Right lobe of liver (tissue), 6 donors: ENCODE measurements at regions not wholly inside any gene's neighbourhood (a gene's known extent, or its start where the extent isn't known, plus 50 kb on each side); places are given as distances from the start of the nearest gene placed in this dataset.
"Not testable (repeated sequence)": the region's sequence is repeated elsewhere in the genome, so short reads cannot be mapped to it uniquely, and the experiment has no call there.

Source experiments
- ATAC-seq, 4 donors: fragments of 200-7000 bp; cut with Tn5 transposase; one replicate each; pipeline ENCODE4 v1.9.1; 2020; ENCODE audit warnings: mild to moderate bottlenecking in 4 of 4, moderate library complexity in 4 of 4
- DNase-seq, 3 donors: peaks; one replicate each; pipeline ENCODE4 v3.0.0-alpha.2; 2020
- H3K27ac ChIP-seq, 3 donors: fragments of 200-600 bp; one replicate each; pipeline ENCODE4 v1.8.0; 2022
- H3K27me3 ChIP-seq, 2 donors: fragments of 200-600 bp; one replicate each; pipeline ENCODE4 v1.8.0; 2022
- H3K36me3 ChIP-seq, 4 donors: fragments of 200-600 bp; sonication (generic) in 1 of 4; one replicate each; pipeline versions ENCODE4 v1.5.1 to v1.8.0; 2017 to 2022; ENCODE audit warnings: control low read depth in 1 of 4
- H3K4me1 ChIP-seq, 4 donors: fragments of 200-600 bp; sonication (generic) in 1 of 4; one replicate each; pipeline versions ENCODE4 v1.5.1 to v1.8.0; 2017 to 2022; ENCODE audit warnings: control low read depth in 1 of 4
- H3K4me3 ChIP-seq, 3 donors: fragments of 200-600 bp; one replicate each; pipeline ENCODE4 v1.8.0; 2022
- H3K9me3 ChIP-seq, 4 donors: fragments of 200-600 bp; sonication (generic) in 1 of 4; one replicate each; pipeline versions ENCODE4 v1.5.1 to v1.8.0; 2017 to 2022; ENCODE audit warnings: control low read depth in 1 of 4
- POLR2A ChIP-seq: fragments of 450-650 bp; IDR thresholded peaks from one replicate; pipeline ENCODE4 v1.6.1; 2017; ENCODE audit warnings: antibody characterized with exemption, mild to moderate bottlenecking
- WGBS: methylation state at CpG from one replicate; pipeline ENCODE4 v1.1.6; 2018; ENCODE audit warnings: low coverage, low lambda C conversion rate; ENCODE audit not compliant: insufficient coverage; ENCODE audit errors: missing lambda C conversion rate; 5-methylcytosine and 5-hydroxymethylcytosine counted together
- intact Hi-C, 2 donors: fragments of 100-400 bp; cut with DNase I; formaldehyde crosslinking; loops; one replicate each; pipeline versions ENCODE4 v1.11.2 to v1.14.1; 2022
- TF ChIP-seq, protein P1 (sequence below), 4 donors: fragments of 200-600 bp in 3 of 4; fragments of 450-650 bp in 1 of 4; IDR thresholded peaks; one replicate each; pipeline versions ENCODE4 v1.5.1 to v1.8.0; 2016 to 2022; ENCODE audit warnings: antibody characterized with exemption in 4 of 4, mild to moderate bottlenecking in 2 of 4
- donor health status: DM: no; HTN: yes; CAD: no.
- donor health status: DM: no; HTN: no; CAD: no.
- donor health status: DM: no; HTN: no; CAD: no.
- donor health status: DM: no; HTN: yes; CAD: no.
- donor health status: DM: no; HTN: yes; CAD: no.

DNA sequence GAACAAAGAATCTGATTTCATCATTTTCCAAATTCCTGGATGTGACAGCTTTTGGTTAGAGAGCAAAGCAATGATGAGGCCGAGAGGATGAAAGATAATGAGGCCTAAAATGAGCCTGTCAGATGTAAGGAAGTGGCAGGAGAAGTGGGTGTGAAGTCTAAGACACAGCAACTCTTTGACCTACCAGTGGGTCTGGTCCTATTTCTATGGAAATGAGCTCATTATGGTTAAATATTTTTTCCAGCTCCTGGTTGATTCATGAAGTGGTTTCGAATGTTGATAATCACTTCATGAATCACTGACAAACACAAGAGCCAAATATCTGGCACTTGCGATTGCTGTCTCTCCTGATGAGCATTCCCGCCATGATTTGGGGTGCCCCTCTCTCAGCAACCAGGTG, 273.3 kb upstream of the CDH5 start:
- ATAC-seq (no peak), DNase-seq (no peak)
- no peaks in the 10 kb centered on the region for H3K4me1 ChIP-seq
- no peak overlapping the region for H3K4me3 ChIP-seq
- TF ChIP-seq POLR2A = no peak
- TF ChIP-seq, protein P1, sequence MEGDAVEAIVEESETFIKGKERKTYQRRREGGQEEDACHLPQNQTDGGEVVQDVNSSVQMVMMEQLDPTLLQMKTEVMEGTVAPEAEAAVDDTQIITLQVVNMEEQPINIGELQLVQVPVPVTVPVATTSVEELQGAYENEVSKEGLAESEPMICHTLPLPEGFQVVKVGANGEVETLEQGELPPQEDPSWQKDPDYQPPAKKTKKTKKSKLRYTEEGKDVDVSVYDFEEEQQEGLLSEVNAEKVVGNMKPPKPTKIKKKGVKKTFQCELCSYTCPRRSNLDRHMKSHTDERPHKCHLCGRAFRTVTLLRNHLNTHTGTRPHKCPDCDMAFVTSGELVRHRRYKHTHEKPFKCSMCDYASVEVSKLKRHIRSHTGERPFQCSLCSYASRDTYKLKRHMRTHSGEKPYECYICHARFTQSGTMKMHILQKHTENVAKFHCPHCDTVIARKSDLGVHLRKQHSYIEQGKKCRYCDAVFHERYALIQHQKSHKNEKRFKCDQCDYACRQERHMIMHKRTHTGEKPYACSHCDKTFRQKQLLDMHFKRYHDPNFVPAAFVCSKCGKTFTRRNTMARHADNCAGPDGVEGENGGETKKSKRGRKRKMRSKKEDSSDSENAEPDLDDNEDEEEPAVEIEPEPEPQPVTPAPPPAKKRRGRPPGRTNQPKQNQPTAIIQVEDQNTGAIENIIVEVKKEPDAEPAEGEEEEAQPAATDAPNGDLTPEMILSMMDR (IDR thresholded peaks at IDR 0.05) = no peak
- H3K9me3 ChIP-seq = no peaks in the 10 kb centered on the region
- no peaks in the 10 kb centered on the region for H3K36me3 ChIP-seq
- no peaks in the 10 kb centered on the region for H3K27me3 ChIP-seq
- no peak overlapping the region for H3K27ac ChIP-seq
- intact Hi-C loops = no loop called here
- WGBS = 71% methylated on average over 4 of the region's 4 CpGs

DNA sequence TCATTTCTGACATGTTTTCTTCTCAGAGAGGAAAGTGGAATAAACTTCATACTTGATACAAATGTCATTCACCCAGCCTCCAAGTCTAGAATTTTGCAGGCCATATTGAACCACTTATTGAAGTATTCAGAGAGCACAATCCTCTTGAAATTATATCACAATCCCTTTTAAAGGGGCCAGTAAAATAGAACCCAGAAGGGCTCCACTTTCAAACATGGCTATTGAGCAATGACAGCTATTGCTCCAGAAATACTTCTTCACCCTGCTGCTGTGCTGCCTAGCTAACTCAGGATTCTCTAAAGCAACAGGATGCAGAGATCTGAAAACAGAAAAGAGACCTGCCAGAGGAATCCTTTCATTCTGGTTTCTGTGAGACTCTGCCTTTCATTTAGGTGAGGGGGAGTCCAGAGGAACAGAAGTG, 275.0 kb upstream of the CDH5 start:
- intact Hi-C loops = no loop called here
- no peaks in the 10 kb centered on the region for H3K27me3 ChIP-seq
- DNase-seq = no peak
- no peak overlapping the region for H3K27ac ChIP-seq
- no peaks in the 10 kb centered on the region for H3K36me3 ChIP-seq
- TF ChIP-seq POLR2A = no peak
- TF ChIP-seq, protein P1 (IDR thresholded peaks at IDR 0.05) = no peak
- H3K4me3 ChIP-seq = no peak overlapping the region
- H3K9me3 ChIP-seq = no peaks in the 10 kb centered on the region
- H3K4me1 ChIP-seq = no peaks in the 10 kb centered on the region
- no peak for ATAC-seq

DNA sequence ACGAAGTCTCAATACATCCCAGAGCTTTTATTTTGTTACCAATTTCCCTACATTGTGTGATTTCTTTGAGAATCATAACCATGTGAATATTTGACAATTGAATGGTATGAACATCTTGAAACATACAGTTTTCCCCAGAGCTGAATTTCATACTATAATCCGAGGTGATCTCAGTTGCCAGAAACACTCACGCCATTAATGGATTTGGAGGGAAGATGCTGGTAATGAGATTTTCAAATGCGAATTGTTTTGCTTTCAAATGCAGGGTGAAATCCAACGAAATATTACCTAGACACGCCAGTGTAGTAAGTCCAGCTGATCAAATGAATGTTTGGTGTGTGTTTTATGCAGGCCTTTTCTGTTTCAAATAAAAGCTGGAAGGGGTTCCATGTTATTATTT, 277.8 kb upstream of the CDH5 start:
- Histone ChIP-seq H3K36me3 (no peaks in the 10 kb centered on the region), H3K9me3 (no peaks in the 10 kb centered on the region), H3K27ac (no peak overlapping the region), H3K4me3 (no peak overlapping the region), H3K4me1 (no peaks in the 10 kb centered on the region), H3K27me3 (no peaks in the 10 kb centered on the region)
- intact Hi-C loops = no loop called here
- ATAC-seq (no peak), DNase-seq (no peak)
- TF ChIP-seq, protein P1 (IDR thresholded peaks at IDR 0.05) = no peak
- TF ChIP-seq POLR2A = no peak
- 44% methylated on average over 6 of the region's 6 CpGs for WGBS

DNA sequence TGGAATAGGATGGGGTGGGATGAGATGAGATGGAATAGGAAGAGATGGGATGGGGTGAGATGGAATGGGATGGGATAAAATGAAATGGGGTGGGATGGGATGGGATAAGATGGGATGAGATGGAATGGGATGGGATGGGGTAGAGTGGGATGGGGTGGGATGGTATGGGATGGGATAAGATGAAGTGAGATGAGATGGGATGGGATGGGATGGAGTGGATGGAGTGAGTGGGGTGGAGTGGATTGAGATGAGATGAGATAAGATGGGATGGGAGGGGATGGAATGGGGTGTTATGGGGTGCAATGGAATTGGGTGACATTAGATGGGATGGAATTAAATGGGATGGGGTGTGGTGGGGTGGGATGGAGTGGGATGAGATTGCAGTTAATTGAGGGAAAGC, 279.2 kb upstream of the CDH5 start:
- Histone ChIP-seq H3K4me3 (no peak overlapping the region), H3K36me3 (no peaks in the 10 kb centered on the region), H3K9me3 (no peaks in the 10 kb centered on the region), H3K27ac (no peak overlapping the region), H3K27me3 (no peaks in the 10 kb centered on the region), H3K4me1 (no peaks in the 10 kb centered on the region)
- DNase-seq (no peak), ATAC-seq (no peak)
- no peak for TF ChIP-seq POLR2A
- TF ChIP-seq, protein P1 (IDR thresholded peaks at IDR 0.05) = no peak
- intact Hi-C loops = no loop called here

DNA sequence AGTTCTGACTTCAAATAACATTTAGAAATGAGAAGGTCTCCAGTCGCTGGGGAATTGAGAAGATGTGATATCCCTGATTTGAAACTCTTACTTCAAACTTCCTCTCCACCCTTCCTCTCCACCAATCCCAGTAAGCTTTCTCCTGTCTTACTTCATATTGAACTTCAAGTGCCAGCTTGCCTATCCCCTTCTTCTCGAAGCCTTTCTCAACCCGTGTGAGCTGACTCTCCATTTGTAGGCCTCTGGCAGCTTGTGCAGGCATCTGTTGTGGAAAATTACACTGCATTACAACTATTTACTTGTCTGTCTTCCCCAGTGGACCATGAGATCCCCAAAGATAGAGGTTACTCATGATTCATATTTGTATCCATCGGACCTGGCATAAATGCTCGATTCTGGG, 280.8 kb upstream of the CDH5 start:
- ATAC-seq (no peak), DNase-seq (no peak)
- intact Hi-C loops = no loop called here
- no peaks in the 10 kb centered on the region for H3K9me3 ChIP-seq
- no peaks in the 10 kb centered on the region for H3K27me3 ChIP-seq
- 51% methylated on average over 5 of the region's 5 CpGs for WGBS
- no peak overlapping the region for H3K27ac ChIP-seq
- no peaks in the 10 kb centered on the region for H3K36me3 ChIP-seq
- no peaks in the 10 kb centered on the region for H3K4me1 ChIP-seq
- TF ChIP-seq, protein P1 (IDR thresholded peaks at IDR 0.05) = no peak
- TF ChIP-seq POLR2A = no peak
- H3K4me3 ChIP-seq = no peak overlapping the region

DNA sequence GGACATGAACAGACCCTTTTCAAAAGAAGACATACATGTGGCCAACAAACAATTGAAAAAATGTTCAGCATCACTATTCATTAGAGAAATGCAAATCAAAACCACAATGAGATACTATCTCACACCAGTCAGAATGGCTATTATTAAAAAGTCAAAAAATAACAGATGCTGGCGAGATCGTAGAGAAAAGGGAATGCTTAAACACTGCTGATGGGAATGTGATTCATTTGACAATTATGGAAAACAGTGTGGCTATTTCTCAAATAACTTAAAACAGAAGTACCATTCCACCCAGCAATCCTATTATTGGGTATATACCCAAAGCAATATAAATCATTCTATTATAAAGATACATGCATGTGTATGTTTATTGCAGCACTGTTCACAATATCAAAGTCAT, 281.8 kb upstream of the CDH5 start:
- H3K4me3 ChIP-seq, DNase-seq, H3K27ac ChIP-seq, H3K4me1 ChIP-seq, H3K9me3 ChIP-seq, ATAC-seq, H3K27me3 ChIP-seq, H3K36me3 ChIP-seq, intact Hi-C loops: not testable (repeated sequence)
- 100% methylated on average over 2 of the region's 2 CpGs for WGBS
